ENCODE measurements at regions not wholly inside any gene's neighbourhood (a gene's known extent, or its start where the extent isn't known, plus 50 kb on each side); places are given as distances from the start of the nearest gene placed in this dataset.

DNA sequence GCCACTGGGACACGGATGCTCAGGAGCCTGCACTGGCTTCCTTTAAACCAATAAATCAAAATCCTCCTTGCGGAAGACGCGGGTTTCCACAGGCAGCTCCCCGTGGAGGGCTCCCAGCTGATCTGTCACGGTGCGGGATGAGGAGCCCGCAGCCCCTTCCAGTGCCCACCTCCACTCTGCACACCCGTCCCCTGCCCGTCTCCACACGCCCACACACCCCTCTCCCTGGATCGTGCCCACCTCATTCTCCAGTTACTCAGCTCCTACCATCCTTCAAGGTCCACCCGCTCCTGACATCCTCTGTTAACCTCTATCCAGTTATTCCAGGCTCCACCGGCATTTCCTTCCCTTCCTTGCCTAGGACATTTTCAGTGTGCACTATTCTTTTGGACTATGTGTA, 895.9 kb downstream of the TRIML1 start:
- no peak overlapping the region for H3K4me2 ChIP-seq (ENCODE audit: low read length)
- H3K79me2 ChIP-seq (ENCODE audit: insufficient read depth, low read length), result no peaks in the 10 kb centered on the region
- ChIA-PET POLR2A (no interaction called here), CTCF (no interaction called here), RAD21 (ENCODE audit: low non-redundant PET in 1 of 2, low total read pairs in 2 of 2, uncharacterized antibody in 2 of 2, unreplicated experiment in 2 of 2) (no interaction called here)
- H2AFZ ChIP-seq (ENCODE audit: low read depth, low read length, poor library complexity, severe bottlenecking), result no peak overlapping the region
- no peak for TF ChIP-seq ZNF274 (IDR thresholded peaks at IDR 0.05; ENCODE audit: low read depth, low read length)
- no peak for TF ChIP-seq SP1 (IDR thresholded peaks at IDR 0.05; ENCODE audit: low read depth)
- no peak for TF ChIP-seq RAD21 (IDR thresholded peaks at IDR 0.05; ENCODE audit: low read depth)
- TF ChIP-seq CBX3 (IDR thresholded peaks at IDR 0.05; ENCODE audit: low read depth), result no peak
- no peaks in the 10 kb centered on the region for H3K36me3 ChIP-seq (ENCODE audit: control insufficient read depth in 1 of 2, insufficient read depth in 2 of 2, low read length in 2 of 2)
- H3K9me3 ChIP-seq (ENCODE audit: control insufficient read depth in 1 of 2, insufficient read depth in 1 of 2, low read depth in 1 of 2, low read length in 2 of 2), result no peaks in the 10 kb centered on the region
- ATAC-seq (no peak), DNase-seq (ENCODE audit: low read depth, low spot score) (no peak)
- H3K9ac ChIP-seq (ENCODE audit: low read length), result no peak overlapping the region
- intact Hi-C loops (cut with micrococcal nuclease), result no loop called here
- no peaks in the 10 kb centered on the region for H4K20me1 ChIP-seq (ENCODE audit: insufficient read depth)
- no peaks in the 10 kb centered on the region for H3K4me1 ChIP-seq (ENCODE audit: control insufficient read depth in 1 of 2, insufficient read depth in 2 of 2, low read length in 2 of 2)
- no TSS peak for BruUV-seq (replicated peaks)
- no peaks in the 10 kb centered on the region for H3K9me2 ChIP-seq (ENCODE audit: insufficient read depth)
- no peaks in the 10 kb centered on the region for H3K27me3 ChIP-seq (ENCODE audit: insufficient read depth, low read length)
- no peak overlapping the region for H3K27ac ChIP-seq (ENCODE audit: low read depth, low read length)
- no peak overlapping the region for H3K4me3 ChIP-seq (replicated peaks in 1 of 2; ENCODE audit: low read depth in 1 of 2, low read length in 2 of 2)

- Histone ChIP-seq H3K36me3 (ENCODE audit: control insufficient read depth in 1 of 2, insufficient read depth in 2 of 2, low read length in 2 of 2) (no peaks in the 10 kb centered on the region), H3K4me1 (ENCODE audit: control insufficient read depth in 1 of 2, insufficient read depth in 2 of 2, low read length in 2 of 2) (no peaks in the 10 kb centered on the region), H3K9me2 (ENCODE audit: insufficient read depth) (no peaks in the 10 kb centered on the region), H3K79me2 (ENCODE audit: insufficient read depth, low read length) (no peaks in the 10 kb centered on the region), H3K4me2 (ENCODE audit: low read length) (no peak overlapping the region), H3K27me3 (ENCODE audit: insufficient read depth, low read length) (no peaks in the 10 kb centered on the region), H2AFZ (ENCODE audit: low read depth, low read length, poor library complexity, severe bottlenecking) (no peak overlapping the region), H3K9me3 (ENCODE audit: control insufficient read depth in 1 of 2, insufficient read depth in 1 of 2, low read depth in 1 of 2, low read length in 2 of 2) (no peaks in the 10 kb centered on the region), H3K9ac (ENCODE audit: low read length) (no peak overlapping the region), H4K20me1 (ENCODE audit: insufficient read depth) (no peaks in the 10 kb centered on the region), H3K4me3 (replicated peaks in 1 of 2; ENCODE audit: low read depth in 1 of 2, low read length in 2 of 2) (no peak overlapping the region), H3K27ac (ENCODE audit: low read depth, low read length) (no peak overlapping the region)
- ATAC-seq, result no peak
- no TSS peak for BruUV-seq (replicated peaks)
- RAD21 ChIA-PET (ENCODE audit: low non-redundant PET in 1 of 2, low total read pairs in 2 of 2, uncharacterized antibody in 2 of 2, unreplicated experiment in 2 of 2), result no interaction called here
- no peak for DNase-seq (ENCODE audit: low read depth, low spot score)
- POLR2A ChIA-PET, result no interaction called here
- intact Hi-C loops (cut with micrococcal nuclease), result no loop called here
- CTCF ChIA-PET, result no interaction called here
- TF ChIP-seq, protein P1, sequence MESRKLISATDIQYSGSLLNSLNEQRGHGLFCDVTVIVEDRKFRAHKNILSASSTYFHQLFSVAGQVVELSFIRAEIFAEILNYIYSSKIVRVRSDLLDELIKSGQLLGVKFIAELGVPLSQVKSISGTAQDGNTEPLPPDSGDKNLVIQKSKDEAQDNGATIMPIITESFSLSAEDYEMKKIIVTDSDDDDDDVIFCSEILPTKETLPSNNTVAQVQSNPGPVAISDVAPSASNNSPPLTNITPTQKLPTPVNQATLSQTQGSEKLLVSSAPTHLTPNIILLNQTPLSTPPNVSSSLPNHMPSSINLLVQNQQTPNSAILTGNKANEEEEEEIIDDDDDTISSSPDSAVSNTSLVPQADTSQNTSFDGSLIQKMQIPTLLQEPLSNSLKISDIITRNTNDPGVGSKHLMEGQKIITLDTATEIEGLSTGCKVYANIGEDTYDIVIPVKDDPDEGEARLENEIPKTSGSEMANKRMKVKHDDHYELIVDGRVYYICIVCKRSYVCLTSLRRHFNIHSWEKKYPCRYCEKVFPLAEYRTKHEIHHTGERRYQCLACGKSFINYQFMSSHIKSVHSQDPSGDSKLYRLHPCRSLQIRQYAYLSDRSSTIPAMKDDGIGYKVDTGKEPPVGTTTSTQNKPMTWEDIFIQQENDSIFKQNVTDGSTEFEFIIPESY (IDR thresholded peaks at IDR 0.05; ENCODE audit: extremely low read depth, insufficient replicate concordance, low read length), result no peak
- TF ChIP-seq ZNF274 (IDR thresholded peaks at IDR 0.05; ENCODE audit: low read depth, low read length) (no peak), ELF1 (IDR thresholded peaks at IDR 0.05; ENCODE audit: borderline replicate concordance, low read depth) (no peak), SRF (IDR thresholded peaks at IDR 0.05; ENCODE audit: low read depth) (no peak), TCF7L2 (IDR thresholded peaks at IDR 0.05; ENCODE audit: borderline replicate concordance, extremely low read depth, insufficient read depth, insufficient read length) (no peak)
Observed at GRCh38 chr4:189035654-189036053, 896.4 kb downstream of the TRIML1 start.
